Stimulated activated memory B cell treated with anti-CD40 and anti-IgM and Interleukin-4, amounts not matched to agents 10 μg/mL and 1 μg/mL and 100 μg/mL, for 72 hours (primary cell): ENCODE measurements at regions not wholly inside any gene's neighbourhood (a gene's known extent, or its start where the extent isn't known, plus 50 kb on each side); places are given as distances from the start of the nearest gene placed in this dataset.
A peak's percentile ranks its signal among the peaks of the same experiment; 100 is the strongest.

Experiments
- ATAC-seq: fragments of 150-1000 bp; cut with Tn5 transposase; 2 replicates; pipeline ENCODE4 v1.10.0; 2021
- H3K27ac Mint-ChIP-seq: one replicate; pipeline ENCODE4 v1.8.0; 2022; ENCODE audit warnings: mild to moderate bottlenecking, mixed read lengths
- H3K27me3 Mint-ChIP-seq: one replicate; pipeline ENCODE4 v1.8.0; 2022; ENCODE audit warnings: mixed read lengths
- H3K36me3 Mint-ChIP-seq: one replicate; pipeline ENCODE4 v1.8.0; 2022; ENCODE audit warnings: mixed read lengths
- H3K4me1 Mint-ChIP-seq: one replicate; pipeline ENCODE4 v1.8.0; 2022; ENCODE audit warnings: mixed read lengths
- H3K4me3 Mint-ChIP-seq: one replicate; pipeline ENCODE4 v1.8.0; 2022; ENCODE audit warnings: mild to moderate bottlenecking, moderate library complexity, mixed read lengths
- H3K9me3 Mint-ChIP-seq: one replicate; pipeline ENCODE4 v1.8.0; 2022; ENCODE audit warnings: mixed read lengths

DNA sequence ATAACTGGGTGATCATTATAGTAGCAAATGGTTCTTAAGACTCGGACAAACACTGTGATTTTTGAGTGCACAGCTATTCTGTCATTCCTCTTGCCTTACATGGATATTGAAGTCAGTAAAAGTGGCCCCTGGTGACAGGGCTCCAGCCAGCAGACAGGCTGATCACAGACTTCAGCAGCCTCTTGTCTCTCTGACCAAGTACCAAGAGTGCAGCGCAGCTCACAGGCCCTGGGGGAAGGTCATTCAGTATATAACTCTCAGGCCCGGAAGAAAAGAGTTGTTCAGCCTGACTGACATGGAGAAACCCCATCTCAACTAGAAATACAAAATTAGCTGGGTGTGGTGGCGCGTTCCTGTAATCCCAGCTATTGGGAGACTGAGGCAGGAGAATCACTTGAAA, 202.6 kb downstream of the HRH4 start:
- H3K27ac Mint-ChIP-seq, result no peak overlapping the region
- no peak for ATAC-seq
- H3K27me3 Mint-ChIP-seq, result peaks cover 11% of the 10 kb centered on the region
- no peaks in the 10 kb centered on the region for H3K36me3 Mint-ChIP-seq
- no peak overlapping the region for H3K4me3 Mint-ChIP-seq
- peaks cover 12% of the 10 kb centered on the region for H3K4me1 Mint-ChIP-seq
- peaks cover 3% of the 10 kb centered on the region for H3K9me3 Mint-ChIP-seq

DNA sequence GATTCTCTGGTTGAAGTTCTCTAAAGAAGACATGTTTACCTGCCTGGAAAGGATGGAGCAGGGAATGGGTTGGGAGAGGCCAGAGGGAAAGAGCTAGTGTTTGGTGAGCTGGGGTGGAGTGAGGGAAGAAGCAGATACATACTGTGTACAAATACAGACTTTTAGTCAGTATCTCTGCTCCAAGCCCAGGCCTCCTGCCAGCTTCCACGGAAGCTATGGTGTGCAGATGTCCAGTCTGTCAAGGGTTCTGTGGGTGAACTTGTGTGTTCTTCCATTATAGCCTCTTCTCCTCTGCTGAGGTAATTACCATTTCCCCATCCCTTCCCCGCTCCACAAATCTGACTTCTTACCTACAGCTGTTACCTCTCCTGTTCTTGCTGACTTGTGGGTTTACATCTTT, 208.6 kb downstream of the HRH4 start:
- Mint-ChIP-seq H3K27me3 (no peaks in the 10 kb centered on the region), H3K36me3 (no peaks in the 10 kb centered on the region), H3K4me1 (no peaks in the 10 kb centered on the region), H3K27ac (no peak overlapping the region), H3K4me3 (no peak overlapping the region), H3K9me3 (peaks cover 3% of the 10 kb centered on the region)
- ATAC-seq, result no peak

DNA sequence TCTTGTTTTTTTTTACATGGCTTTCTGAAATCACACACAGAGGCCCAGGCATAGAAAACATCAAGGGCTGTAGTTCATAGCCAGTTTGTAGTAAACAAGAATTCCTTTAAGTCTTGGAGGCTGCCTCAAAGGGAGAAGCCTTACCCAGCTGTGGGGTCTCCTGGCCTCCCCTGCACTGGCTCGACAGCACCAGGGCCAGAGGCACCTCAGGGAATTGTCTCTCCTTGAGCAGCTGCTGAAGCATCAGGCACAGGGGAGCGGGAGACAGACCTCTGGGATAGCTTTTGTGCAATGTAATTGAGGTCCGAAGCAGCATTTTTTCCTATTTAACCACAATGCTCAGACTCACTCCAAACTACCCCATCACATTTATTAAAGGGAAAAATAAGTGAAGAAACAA, 209.1 kb downstream of the HRH4 start:
- no peak overlapping the region for H3K4me3 Mint-ChIP-seq
- H3K27ac Mint-ChIP-seq, result no peak overlapping the region
- no peaks in the 10 kb centered on the region for H3K27me3 Mint-ChIP-seq
- H3K9me3 Mint-ChIP-seq, result peaks cover 3% of the 10 kb centered on the region
- no peaks in the 10 kb centered on the region for H3K4me1 Mint-ChIP-seq
- H3K36me3 Mint-ChIP-seq, result no peaks in the 10 kb centered on the region
- no peak for ATAC-seq

DNA sequence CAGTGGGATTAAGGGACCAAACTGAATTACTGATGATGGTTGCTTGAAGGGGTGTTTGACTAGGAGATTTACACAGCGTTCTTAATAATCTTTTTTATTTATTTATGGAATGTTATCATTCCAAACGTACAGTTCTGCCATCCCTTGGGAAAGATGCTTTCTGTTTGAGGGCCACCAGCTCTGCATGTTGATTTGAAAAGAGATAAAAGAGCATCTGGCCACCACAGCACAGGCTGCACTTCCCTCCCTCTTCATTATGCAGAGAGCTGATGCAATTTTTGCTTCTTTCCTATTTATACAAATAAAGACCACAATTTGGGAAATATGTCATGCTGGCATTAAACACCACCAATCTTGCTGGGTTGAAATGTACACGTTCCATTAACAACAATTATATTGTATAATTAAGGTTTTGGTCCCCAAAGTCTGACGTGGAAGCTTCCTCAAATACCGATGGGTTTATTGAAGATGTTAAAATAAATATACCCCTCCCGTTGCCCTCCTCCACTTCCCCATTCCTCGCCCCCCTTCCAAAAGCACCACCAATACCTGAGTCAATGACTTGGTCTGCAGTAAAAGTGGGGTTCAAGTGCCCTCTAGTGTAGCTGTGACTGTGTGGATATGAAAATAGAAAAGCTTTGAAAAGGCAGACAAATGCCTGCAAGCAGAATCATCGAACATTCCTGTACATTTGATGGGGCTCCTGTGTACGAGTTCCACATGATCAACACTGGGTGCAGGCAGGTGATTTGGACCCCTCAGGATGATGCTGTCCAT, 211.9 kb downstream of the HRH4 start:
- Mint-ChIP-seq H3K4me3 (no peak overlapping the region), H3K27me3 (no peaks in the 10 kb centered on the region), H3K4me1 (no peaks in the 10 kb centered on the region), H3K9me3 (peaks cover 3% of the 10 kb centered on the region), H3K36me3 (no peaks in the 10 kb centered on the region), H3K27ac (no peak overlapping the region)
- no peak for ATAC-seq

DNA sequence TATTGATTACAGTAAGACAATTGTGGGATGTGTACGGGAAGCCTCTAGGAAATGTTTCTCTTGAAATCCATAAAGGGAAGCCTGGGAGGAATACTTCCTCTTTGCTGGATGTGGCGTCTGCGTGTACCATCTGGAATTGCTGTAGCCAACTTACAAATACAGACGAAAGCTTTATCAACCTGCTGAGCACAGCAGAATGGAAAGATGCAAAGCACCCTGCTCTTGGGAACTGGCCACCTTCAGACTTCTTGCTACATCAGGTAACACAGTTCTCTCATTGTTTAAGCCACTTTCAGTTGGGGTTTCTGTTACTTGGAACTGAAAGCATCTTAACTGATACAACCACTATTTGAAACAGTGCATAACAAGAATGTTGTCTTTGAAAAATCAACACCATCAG, 213.8 kb downstream of the HRH4 start:
- H3K36me3 Mint-ChIP-seq, result no peaks in the 10 kb centered on the region
- H3K9me3 Mint-ChIP-seq, result no peaks in the 10 kb centered on the region
- no peaks in the 10 kb centered on the region for H3K27me3 Mint-ChIP-seq
- no peak for ATAC-seq
- H3K27ac Mint-ChIP-seq, result no peak overlapping the region
- no peak overlapping the region for H3K4me3 Mint-ChIP-seq
- H3K4me1 Mint-ChIP-seq, result no peaks in the 10 kb centered on the region

DNA sequence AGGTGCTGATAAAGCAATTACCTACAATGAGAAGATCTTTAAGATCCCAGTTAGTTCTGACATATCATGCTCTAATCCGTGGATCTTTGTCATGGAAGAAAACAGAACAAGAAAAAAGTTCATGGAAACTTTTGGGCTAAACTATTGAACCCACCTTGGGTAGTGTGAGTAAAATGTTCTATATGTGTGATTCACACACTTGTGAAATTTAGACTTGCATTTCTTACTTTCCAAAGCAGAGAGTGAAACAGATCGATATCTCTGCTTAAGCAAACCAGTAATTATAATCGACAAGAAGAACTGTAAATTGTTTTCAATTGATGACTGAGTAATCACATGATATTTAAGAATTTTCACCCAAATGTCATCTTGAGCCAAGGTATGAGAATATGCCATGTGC, 214.2 kb downstream of the HRH4 start:
- ATAC-seq, result no peak
- Mint-ChIP-seq H3K4me1 (no peaks in the 10 kb centered on the region), H3K27ac (no peak overlapping the region), H3K9me3 (no peaks in the 10 kb centered on the region), H3K4me3 (no peak overlapping the region), H3K36me3 (no peaks in the 10 kb centered on the region), H3K27me3 (no peaks in the 10 kb centered on the region)

DNA sequence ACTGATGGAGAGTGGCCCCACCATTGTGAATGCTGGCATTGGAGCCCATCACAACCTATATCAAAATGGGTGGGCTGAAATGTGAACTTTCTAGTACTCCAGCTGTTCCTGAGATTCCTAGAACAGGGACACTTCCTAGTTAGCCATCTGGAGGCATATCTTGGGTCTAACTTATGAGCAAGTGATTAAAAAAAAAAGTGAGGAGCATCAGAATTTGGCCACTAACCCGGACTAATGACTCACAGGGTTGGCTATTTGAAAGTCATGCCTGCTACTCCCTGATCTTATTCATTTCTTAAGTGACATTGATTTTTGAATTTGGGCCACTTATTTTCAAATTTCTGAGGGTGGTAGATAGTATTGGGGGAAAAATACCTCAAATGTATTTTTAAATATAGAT, 216.6 kb downstream of the HRH4 start:
- no peak for ATAC-seq
- Mint-ChIP-seq H3K27me3 (no peaks in the 10 kb centered on the region), H3K4me3 (no peak overlapping the region), H3K9me3 (no peaks in the 10 kb centered on the region), H3K27ac (no peak overlapping the region), H3K4me1 (no peaks in the 10 kb centered on the region), H3K36me3 (no peaks in the 10 kb centered on the region)

DNA sequence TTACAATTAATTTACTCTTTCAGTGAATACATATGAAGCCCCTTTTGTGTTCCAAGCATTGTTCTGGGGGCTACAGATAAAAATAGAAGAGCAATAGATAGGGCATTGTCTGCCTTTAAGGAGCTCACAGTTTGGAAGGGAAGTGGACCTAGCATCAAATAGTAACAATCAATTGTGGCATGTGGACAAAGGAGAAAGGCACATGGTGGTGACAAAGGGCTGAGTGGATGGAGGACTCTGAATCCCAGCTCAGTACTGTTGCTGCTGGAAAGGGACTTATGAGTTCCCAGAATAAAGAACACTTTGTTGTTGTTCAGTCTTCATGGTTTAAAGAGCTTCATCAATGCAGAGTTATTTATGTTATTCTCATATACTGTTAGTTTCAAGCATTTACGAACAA, 217.7 kb downstream of the HRH4 start:
- H3K9me3 Mint-ChIP-seq, result peaks cover under 1% of the 10 kb centered on the region
- no peaks in the 10 kb centered on the region for H3K36me3 Mint-ChIP-seq
- no peak overlapping the region for H3K4me3 Mint-ChIP-seq
- ATAC-seq, result no peak
- no peak overlapping the region for H3K27ac Mint-ChIP-seq
- H3K27me3 Mint-ChIP-seq, result no peaks in the 10 kb centered on the region
- H3K4me1 Mint-ChIP-seq, result no peaks in the 10 kb centered on the region

DNA sequence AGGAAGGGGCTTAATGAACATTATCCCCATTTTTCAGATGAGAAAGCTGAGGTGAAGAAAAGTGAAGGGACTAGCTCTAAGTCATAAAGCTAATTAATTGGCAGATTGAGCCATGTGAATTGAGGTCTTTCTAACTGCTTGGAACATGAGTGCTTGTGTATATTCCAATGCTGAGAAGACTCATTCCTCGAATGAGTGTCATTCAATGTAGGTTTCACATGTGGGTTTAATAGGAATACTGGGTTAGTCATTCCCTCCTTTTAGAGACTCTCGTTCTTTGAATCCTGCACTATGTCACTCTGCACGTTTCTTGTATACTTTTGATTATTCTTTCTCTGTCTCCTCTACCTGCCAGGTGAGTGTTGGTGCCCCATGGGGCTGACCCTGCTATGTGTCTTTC, 218.2 kb downstream of the HRH4 start:
- no peak for ATAC-seq
- no peaks in the 10 kb centered on the region for H3K4me1 Mint-ChIP-seq

DNA sequence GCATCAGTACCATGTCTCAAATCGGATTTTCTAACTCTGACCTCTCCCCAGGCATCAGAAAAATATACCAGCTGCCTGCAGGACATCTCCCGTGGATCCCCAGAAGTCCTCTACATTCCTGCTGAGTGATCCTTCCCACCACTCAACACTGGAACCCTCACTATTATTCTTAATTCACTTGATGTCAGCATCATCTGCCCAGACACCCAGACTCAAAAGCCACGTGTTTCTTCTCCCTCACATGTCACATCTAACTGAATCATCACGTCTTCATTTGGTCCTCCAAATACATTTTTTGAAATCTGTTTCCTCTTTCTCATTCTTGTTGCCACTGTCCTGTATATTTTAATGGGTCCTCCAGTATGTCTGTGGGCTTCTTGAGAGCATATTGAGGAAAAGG, 218.6 kb downstream of the HRH4 start:
- Mint-ChIP-seq H3K36me3 (no peaks in the 10 kb centered on the region), H3K9me3 (peaks cover 2% of the 10 kb centered on the region), H3K4me1 (no peaks in the 10 kb centered on the region), H3K27ac (no peak overlapping the region), H3K27me3 (no peaks in the 10 kb centered on the region), H3K4me3 (no peak overlapping the region)
- no peak for ATAC-seq

More for the DNA sequence above, 218.2 kb downstream of the HRH4 start:
- Mint-ChIP-seq H3K9me3 (peaks cover 2% of the 10 kb centered on the region), H3K27ac (no peak overlapping the region), H3K27me3 (no peaks in the 10 kb centered on the region), H3K36me3 (no peaks in the 10 kb centered on the region), H3K4me3 (no peak overlapping the region)

DNA sequence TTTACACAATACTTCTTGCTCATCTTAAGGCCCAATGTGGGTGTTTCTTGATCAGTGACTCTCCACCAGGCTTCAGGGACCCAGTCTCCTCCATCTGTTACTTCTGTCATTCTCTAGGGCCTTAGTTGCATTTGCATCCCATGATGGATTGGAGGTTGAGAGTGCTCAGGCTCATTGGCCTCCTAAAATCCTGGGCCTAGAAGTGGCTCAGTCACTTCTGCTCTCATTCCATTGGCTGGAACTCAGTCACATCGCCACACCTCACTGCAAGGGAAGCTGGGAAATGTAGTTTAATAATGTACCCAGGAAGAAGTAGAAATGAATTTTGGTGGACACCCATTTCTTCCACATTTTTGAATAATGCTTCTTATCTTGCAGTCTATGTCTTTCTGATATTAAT, 223.5 kb downstream of the HRH4 start:
- no peaks in the 10 kb centered on the region for H3K4me1 Mint-ChIP-seq
- no peak overlapping the region for H3K4me3 Mint-ChIP-seq
- H3K9me3 Mint-ChIP-seq, result peaks cover 2% of the 10 kb centered on the region
- H3K27me3 Mint-ChIP-seq, result no peaks in the 10 kb centered on the region
- ATAC-seq, result peak; percentile 53
- H3K36me3 Mint-ChIP-seq, result no peaks in the 10 kb centered on the region
- H3K27ac Mint-ChIP-seq, result no peak overlapping the region

DNA sequence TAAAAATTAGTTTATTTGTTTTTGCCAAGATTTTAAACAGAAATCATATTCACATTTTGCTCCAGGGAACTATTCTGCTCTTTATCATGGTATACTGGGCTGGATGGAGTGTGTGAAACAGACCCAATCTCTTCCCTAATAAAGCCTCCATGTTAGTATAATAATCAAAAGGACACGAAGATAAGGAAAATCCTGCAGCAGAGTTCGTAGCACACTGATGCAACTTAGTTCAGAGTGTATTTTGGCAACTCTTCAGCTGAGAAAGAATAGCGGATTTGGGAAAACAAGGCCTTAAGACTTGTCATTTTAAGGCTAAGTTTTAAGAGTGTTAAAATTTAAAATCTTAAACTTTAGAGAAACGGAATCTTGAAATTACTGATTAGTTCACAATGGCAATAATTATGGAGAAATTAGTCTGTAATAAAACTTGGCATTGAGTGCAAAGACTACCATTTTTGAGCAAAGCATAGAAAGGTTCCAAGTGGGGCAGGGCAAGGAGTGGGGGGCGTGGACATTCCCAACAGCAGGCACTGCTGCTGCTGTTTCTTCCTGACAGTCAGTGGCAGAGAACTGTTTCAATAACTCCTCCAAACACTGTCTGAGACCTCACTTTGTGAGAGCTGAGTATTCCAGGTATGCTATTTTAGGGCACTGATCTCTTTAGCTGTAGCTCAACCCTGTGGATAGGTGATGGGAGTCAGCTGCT, 225.0 kb downstream of the HRH4 start:
- no peaks in the 10 kb centered on the region for H3K4me1 Mint-ChIP-seq
- no peaks in the 10 kb centered on the region for H3K27me3 Mint-ChIP-seq
- H3K36me3 Mint-ChIP-seq, result no peaks in the 10 kb centered on the region
- no peak overlapping the region for H3K4me3 Mint-ChIP-seq
- ATAC-seq, result no peak
- H3K27ac Mint-ChIP-seq, result no peak overlapping the region
- peaks cover 2% of the 10 kb centered on the region for H3K9me3 Mint-ChIP-seq

DNA sequence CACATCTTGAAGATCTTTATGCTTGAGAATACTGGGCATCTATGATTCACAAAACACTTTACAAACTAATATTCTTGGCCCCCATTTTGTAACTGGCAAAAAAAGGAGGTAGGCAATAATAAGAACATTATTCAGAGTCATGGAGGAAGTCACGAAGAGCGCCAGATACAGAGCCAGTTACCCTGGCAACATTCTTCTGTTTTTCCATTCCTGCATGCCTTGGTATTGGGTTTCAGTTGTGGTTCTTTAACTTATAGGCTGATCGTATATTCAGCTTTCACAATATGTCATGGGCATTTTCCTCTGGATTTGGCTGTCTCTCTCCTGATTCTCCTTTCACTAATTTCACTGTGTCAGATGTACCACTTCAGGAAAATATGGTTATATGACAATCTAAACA, 234.7 kb downstream of the HRH4 start:
- no peaks in the 10 kb centered on the region for H3K36me3 Mint-ChIP-seq
- ATAC-seq, result no peak
- H3K4me1 Mint-ChIP-seq, result no peaks in the 10 kb centered on the region
- H3K27ac Mint-ChIP-seq, result no peak overlapping the region
- H3K4me3 Mint-ChIP-seq, result no peak overlapping the region
- no peaks in the 10 kb centered on the region for H3K27me3 Mint-ChIP-seq
- H3K9me3 Mint-ChIP-seq, result peaks cover 11% of the 10 kb centered on the region

DNA sequence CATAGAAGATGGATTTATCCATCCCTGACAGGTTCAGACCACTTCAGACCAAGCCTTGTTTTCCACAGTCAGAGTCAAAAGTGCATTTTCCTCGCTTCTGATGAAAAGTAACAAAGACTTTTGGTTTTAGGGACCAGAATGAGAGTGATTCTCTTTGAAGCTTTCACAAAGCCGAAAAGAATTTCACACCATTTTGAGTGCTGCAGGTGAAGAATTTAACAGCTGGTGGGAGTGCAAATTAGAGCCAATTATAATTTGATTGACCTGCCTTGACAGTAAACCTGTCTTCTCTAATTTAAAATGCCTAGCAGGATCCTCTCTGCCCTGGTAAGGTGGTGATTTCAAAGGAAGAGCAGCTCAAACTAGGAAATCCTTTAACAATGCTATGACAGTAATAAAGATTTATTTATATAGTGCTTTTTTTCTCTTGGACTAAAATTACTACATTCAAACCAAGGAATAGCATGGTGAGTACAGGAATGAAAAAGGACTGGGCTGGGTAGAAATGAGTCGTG, 241.6 kb downstream of the HRH4 start:
- peaks cover 9% of the 10 kb centered on the region for H3K27me3 Mint-ChIP-seq
- H3K36me3 Mint-ChIP-seq, result no peaks in the 10 kb centered on the region
- no peak overlapping the region for H3K27ac Mint-ChIP-seq
- peaks cover 3% of the 10 kb centered on the region for H3K9me3 Mint-ChIP-seq
- no peak overlapping the region for H3K4me3 Mint-ChIP-seq
- no peak for ATAC-seq
- no peaks in the 10 kb centered on the region for H3K4me1 Mint-ChIP-seq

DNA sequence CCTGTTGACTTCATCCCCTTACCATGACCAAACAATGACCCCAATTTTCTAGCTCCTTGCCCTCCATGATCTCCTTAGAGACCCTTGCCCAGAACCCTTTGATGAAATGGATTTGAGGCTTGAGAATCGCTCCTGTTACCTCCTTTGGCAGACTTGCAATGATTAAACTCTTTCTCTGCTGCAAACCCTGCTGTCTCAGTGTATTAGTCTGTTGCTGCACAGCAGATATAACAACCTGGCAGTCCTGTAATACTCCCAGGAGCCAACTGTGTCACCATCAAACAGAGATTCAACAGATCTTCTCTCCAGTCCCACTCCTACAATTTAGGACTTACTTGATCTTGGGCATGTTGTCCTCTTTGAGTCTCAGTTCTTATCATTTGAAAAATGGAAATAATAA, 242.9 kb downstream of the HRH4 start:
- no peak for ATAC-seq
- no peak overlapping the region for H3K4me3 Mint-ChIP-seq
- no peaks in the 10 kb centered on the region for H3K36me3 Mint-ChIP-seq
- no peak overlapping the region for H3K27ac Mint-ChIP-seq
- H3K9me3 Mint-ChIP-seq, result peaks cover 3% of the 10 kb centered on the region
- H3K27me3 Mint-ChIP-seq, result peaks cover 9% of the 10 kb centered on the region
- no peaks in the 10 kb centered on the region for H3K4me1 Mint-ChIP-seq
